ENCODE measurements at regions not wholly inside any gene's neighbourhood (a gene's known extent, or its start where the extent isn't known, plus 50 kb on each side); places are given as distances from the start of the nearest gene placed in this dataset.

DNA sequence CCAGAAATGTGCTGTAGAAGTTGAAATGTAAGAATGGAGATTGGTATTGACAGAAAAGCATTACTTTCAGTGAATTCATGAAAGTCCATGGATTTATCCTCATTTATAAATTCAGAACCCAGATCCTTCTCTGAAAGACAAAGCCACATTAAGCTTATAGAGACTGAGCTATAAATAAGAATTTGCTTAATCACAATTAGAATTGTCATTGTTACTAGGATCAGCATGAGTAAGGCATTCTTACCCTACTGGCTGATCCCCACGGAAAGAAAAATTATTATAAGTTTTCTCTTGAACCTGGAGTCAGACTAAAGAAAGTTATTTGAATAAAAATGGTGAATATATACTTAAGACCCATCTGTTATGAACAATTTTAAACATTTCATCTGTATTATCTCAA, 199.2 kb upstream of the DTNA start:
- H3K56ac ChIP-seq (ENCODE audit: extremely low read depth, insufficient read depth, low read length): no peak overlapping the region
- H3K9me3 ChIP-seq (ENCODE audit: control insufficient read depth, insufficient read depth, low read length): no peaks in the 10 kb centered on the region
- no peaks in the 10 kb centered on the region for H4K20me1 ChIP-seq (ENCODE audit: insufficient read depth, low read length)
- DNase-seq (no peak), ATAC-seq (ENCODE audit: low read depth) (no peak)
- H3K23ac ChIP-seq (ENCODE audit: low read depth, low read length): no peak overlapping the region
- H3K4me2 ChIP-seq (ENCODE audit: low read depth, low read length): no peak overlapping the region
- no peak overlapping the region for H2BK5ac ChIP-seq (ENCODE audit: low read depth, low read length, poor library complexity, severe bottlenecking)
- no peak overlapping the region for H3K27ac ChIP-seq (ENCODE audit: insufficient read depth, low read length)
- no peak overlapping the region for H3K4me3 ChIP-seq (ENCODE audit: insufficient read depth, low read depth, low read length)
- TF ChIP-seq USF2 (IDR thresholded peaks at IDR 0.05; ENCODE audit: low read depth, low read length): no peak
- dilution Hi-C loops (cut with HindIII; ENCODE audit: low sequenced_read_pairs, unreplicated experiment) (no loop called here), in situ Hi-C loops (cut with MboI; ENCODE audit: low sequenced_read_pairs) (no loop called here), intact Hi-C loops (cut with micrococcal nuclease) (no loop called here)
- WGBS, 2 experiments (ENCODE audit: extremely low coverage in 2 of 2, insufficient read length in 1 of 2): no CpG with 5 or more reads among the region's 1 CpG
- no peak overlapping the region for H2BK20ac ChIP-seq (ENCODE audit: low read depth, low read length)
- no peaks in the 10 kb centered on the region for H3K36me3 ChIP-seq (ENCODE audit: control insufficient read depth, insufficient read depth, low read length)
- H3K4ac ChIP-seq (ENCODE audit: low read depth, low read length): no peak overlapping the region
- no peaks in the 10 kb centered on the region for H3K27me3 ChIP-seq (ENCODE audit: control insufficient read depth, insufficient read depth, low read length)
- no peaks in the 10 kb centered on the region for H3K9me1 ChIP-seq (ENCODE audit: insufficient read depth, low read length)
- no peaks in the 10 kb centered on the region for H3K4me1 ChIP-seq (ENCODE audit: control insufficient read depth, insufficient read depth, low read length)
- H4K5ac ChIP-seq (ENCODE audit: low read depth, low read length): no peak overlapping the region
- H4K91ac ChIP-seq (ENCODE audit: insufficient read depth, low read depth, low read length): no peak overlapping the region
- H2BK15ac ChIP-seq (ENCODE audit: low read depth, low read length): no peak overlapping the region
- no peak overlapping the region for H3K18ac ChIP-seq (ENCODE audit: low read depth, low read length)
- no peak overlapping the region for H2AFZ ChIP-seq (replicated peaks; ENCODE audit: low read length, poor library complexity)
- no peak overlapping the region for H2BK120ac ChIP-seq (ENCODE audit: low read depth, low read length)
- CTCF ChIA-PET: no interaction called here
- H4K8ac ChIP-seq (ENCODE audit: low read depth in 2 of 2, low read length in 2 of 2): no peak overlapping the region
- no peaks in the 10 kb centered on the region for H3K79me1 ChIP-seq (ENCODE audit: low read depth in 1 of 2, low read length in 2 of 2)
- H2AK5ac ChIP-seq (ENCODE audit: low read depth, low read length): no peak overlapping the region
- no peak overlapping the region for H2AK9ac ChIP-seq (replicated peaks; ENCODE audit: low read depth, low read length, poor library complexity)
- H3K14ac ChIP-seq (replicated peaks; ENCODE audit: low read depth, low read length): no peak overlapping the region
- no TSS peak for BruUV-seq (replicated peaks)
- no peak overlapping the region for H3K9ac ChIP-seq (ENCODE audit: low read depth, low read length)
- POLR2A ChIA-PET (ENCODE audit: unreplicated experiment): no interaction called here
